HPDE6-E6E7 (cell line): ENCODE measurements at regions not wholly inside any gene's neighbourhood (a gene's known extent, or its start where the extent isn't known, plus 50 kb on each side); places are given as distances from the start of the nearest gene placed in this dataset.
"Not testable (repeated sequence)": the region's sequence is repeated elsewhere in the genome, so short reads cannot be mapped to it uniquely, and the experiment has no call there.

ENCODE experiments used
- DNase-seq: peaks from one replicate; pipeline ENCODE4 v3.0.0; 2011; ENCODE audit warnings: missing footprints; ENCODE audit errors: extremely low spot score

DNA sequence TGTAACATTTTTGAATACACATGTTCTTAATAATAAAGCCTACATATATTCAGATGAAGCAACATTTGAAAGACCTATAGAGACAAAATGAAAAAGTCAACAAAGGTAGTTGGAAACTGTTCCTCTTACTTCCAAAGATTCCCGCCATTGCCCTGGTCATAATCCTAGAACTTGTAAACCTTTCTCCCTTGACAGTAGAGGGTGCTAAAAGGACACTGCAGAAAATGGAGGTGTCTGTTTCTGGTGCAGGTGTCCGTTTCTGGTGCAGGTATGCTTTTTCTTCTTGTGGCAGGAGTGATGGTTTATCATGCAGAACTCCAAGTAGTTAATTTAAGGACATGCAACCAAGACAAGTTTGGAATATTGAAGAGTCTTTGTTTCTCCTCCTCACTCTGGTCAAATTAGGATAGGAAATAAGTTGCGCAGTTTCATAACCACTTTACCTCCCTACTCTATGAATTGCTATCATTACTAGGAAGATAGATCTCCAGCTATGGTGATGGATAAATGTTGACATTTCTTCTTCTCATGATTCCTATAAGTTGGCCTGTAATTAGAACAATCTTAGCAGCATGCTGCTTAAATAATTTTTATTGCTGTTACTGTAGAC, 56.0 kb upstream of the FAM174A start:
- DNase-seq: peak; percentile 27

DNA sequence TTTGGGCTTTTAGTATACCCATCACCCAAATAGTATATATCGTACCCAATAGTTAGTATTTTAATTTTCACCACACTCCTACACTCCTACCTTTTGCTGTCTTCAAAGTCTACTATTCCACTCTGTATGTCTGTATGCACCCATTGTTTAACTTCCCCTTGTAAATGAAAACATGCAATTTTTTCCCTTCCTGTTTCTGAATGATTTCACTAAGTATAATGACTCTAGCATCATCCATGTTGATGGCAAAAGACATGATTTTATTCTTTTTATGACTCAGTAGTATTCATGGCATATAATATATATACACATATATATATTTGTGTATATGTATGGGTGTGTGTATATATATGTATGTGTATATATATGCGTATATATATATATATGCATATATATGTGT, 63.1 kb upstream of the FAM174A start:
- no peak for DNase-seq

DNA sequence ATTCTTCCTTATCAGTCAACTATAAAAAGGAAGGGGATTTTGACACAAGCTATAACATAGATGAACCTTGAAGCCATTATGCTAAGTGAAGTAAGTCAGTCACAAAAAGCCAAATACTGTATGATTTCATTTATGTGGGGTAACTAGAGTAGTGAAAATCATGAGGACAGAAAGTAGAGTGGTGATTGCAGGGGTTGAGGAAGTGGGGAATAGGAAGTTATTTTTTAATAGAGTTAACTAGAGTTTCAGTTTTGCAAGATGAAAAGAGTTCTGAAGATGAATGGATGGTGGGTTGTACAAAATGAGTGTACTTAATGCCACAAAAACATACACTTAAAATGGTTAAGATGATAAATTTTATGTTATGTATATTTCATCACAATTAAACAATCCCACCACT, 65.4 kb upstream of the FAM174A start:
- DNase-seq: no peak

DNA sequence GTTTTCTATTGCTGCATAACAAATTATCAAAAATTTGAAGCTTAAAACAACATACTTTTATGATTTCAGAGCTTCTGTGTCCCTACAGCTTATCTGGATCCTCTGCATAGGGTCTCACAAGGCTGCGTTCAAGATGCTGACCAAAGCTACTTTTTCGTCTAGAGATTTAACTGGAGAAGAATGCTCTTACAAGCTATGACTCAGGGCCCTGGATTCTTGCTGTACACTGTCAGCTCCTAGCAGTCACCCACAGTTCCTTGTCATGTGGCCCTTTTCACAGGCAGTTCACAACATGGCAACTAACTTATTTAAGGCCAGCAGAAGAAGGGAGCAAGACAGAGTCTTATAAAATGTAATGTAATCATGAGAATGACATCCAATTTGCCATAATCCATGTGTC, 70.8 kb upstream of the FAM174A start:
- DNase-seq: peak; percentile 4

DNA sequence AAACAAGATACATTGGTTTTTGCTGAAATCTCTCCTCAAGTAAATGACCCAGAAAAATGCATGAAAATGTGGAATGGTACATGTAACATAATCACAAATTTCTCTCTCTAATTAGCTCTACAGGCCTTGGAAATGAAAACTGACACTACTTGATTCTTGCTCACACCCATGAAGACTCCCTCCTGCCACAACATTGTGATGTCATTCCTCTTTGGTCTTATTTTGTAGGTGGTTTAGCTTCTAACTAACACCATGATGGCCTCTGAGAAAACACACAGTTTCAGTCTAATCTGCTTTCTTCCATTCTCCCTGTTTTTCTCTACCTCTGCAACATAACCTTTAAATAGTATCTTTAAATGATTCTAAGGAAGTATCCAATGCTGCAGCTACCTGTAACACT, 78.6 kb upstream of the FAM174A start:
- DNase-seq: no peak

DNA sequence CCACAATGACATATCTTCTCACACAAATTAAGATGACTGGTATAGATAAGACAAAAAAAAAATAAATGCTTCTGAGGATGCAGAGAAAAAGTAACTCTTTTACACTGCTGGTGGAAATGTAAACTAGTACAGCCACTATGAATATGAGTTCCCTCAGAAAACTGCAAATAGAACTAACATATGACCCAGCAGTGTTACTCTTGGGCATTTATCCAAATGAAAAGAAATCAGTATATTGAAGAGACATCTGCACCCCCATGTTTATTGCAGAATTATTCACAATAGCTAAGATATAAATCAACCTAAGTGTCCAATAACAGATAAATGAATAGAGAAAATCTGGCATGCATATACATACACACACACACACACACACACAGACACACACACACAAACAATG, 83.0 kb upstream of the FAM174A start:
- no peak for DNase-seq

DNA sequence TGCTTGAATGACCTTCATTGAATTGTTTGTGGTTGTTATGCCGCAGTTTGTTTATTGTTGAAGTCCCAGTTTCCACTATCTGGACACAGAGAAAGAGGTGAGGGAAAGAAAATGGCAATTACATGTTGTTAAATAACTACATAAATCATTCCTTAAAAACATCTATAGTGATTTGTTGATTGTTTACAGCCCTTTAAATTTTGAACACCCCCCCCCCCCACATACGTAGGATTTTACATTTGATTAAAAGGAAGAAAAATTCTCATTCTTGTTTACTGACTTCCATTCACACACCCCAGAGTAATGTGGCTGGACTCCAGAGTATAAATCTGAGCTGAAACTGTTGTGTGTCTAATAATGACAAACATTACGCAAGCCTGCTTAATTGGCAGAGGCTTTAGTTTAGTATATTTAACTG, 87.1 kb upstream of the FAM174A start:
- DNase-seq: no peak

DNA sequence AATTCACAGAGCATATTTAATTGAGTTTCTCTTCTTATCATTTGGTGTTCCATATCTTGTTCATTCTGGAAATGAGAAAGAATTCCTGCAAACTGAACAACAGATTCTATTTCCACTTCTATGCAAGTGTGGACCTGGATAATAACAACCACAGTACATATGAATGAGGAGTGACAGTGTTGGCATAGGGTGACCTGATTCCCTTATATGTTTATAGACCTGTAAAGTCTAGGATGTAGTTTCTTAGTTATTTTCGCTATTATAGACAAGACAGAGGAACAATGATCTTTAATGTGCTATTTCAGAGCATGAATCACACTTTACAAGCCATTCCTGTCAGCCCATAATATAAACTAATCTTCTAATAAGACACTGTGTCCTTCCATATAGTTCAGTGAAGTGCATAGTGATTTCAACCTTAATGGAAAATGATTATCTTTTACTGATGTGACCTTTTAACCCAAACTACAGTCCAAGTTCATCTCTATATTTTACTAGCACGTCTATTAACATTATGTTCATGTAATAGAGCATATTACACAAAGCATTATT, 88.2 kb upstream of the FAM174A start:
- no peak for DNase-seq

DNA sequence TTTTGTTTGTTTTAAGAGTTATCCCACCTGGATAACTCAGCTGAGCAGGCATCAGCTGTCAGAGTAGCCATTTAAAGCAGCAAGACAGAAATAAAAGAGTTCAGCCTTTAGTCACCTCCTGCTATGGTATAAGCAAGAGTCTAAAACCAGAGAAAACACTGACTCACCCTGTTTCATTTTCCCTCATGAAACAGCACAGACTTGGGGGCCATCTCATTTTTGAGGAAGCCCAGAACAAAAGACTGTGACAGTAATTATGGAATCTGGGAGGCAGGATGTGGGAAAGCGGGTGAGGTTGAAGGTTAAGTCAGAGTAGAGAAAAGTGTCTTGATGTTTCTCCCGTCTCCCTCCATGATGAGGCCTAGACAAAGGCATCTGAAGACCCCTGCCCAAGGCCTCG, 90.2 kb upstream of the FAM174A start:
- DNase-seq: no peak

DNA sequence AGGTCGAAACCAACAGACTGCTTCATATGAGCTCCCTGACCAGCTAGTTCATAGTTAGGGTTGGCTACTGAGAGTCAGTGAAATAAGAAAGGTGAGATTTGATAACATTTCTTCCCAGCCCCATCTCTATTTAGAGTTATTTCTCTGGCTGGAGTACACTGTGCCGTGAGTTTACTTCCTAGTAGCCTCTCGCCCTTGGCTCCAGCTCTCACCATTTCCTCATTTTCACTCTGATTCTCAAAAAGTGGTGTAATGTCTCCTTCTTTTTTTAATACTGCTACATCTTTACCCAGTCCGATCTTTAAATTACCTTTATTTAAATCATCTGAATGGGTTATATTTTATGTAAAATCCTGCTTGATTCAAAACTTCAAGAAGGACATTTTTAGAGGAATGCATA, 100.4 kb upstream of the FAM174A start:
- no peak for DNase-seq

DNA sequence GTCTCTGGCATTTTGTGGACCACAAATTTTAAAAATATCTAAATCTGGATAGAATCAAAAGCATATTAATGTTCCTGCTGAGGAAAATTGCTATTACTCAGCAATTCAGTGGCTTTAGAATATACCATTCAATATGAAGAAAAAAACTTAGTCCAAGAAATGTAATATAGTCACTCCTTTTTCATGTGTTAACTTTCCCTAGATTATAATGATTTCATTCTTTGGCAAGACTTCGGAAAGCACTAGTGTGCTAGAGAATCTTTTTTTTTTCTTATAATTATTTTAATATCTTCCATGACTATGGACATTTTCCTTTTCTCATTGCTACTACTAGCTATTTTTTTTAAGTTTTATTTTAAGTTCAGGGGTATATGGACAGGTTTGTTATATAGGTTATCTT, 102.4 kb upstream of the FAM174A start:
- no peak for DNase-seq

DNA sequence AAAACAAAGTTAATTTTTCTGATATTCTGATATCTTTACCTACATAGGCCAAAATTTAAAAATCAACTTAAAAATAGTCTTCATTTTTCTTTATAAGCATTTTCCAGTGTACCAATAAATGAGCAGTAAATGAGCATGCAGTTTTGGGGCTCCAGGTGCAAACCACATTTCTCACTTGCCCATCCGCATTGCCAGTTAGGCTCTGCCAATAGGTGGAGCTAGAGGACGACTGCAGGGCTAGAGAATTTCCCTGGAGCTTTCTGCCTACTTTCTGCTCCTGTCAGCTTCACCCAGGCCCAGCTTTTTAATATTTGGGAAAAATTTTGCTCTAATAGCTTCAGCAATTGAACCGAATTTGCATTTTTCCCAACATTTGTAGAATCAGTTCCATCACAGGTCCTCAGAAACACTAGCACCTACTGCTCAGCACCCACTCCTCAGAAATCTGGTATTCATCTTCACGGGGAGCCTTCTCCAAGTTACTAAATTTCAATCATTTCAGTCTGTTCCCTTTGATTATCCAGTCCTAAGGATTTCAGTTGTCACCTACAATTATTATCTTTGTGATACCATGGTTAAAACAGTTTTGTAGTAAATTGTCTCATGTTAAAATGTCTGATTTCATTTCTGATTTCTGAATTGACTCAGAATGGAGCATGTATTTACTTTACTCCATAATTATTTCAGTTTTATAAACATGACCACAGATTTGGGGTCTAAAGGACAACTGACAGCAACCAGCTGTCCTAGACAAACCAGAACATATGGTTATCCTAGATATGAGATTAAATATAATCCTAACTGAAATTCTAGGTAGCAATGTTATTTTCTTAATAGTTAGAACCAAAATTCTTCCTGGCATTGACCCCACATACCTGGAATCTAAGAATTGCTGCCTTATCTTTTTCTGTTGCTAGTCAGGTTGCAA, 104.6 kb upstream of the FAM174A start:
- peak; percentile 19 for DNase-seq

DNA sequence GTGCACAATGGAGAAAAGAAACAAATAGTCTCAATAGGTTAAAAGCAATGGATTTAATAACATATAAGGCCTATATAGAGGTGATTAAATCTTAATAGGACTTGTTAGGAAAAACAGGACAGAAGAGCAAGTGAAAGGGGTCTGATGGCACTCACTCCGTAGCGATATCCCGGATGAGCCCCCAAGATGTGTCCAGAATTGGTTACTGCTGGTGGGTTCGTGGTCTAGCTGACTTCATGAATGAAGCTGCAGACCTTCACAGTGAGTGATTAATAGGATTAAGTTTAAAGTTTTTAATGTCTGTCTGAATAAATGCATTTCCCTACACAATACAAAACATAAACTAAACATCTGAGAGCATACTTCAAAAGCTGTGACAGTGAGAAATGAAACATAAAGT, 110.4 kb upstream of the FAM174A start:
- no peak for DNase-seq

DNA sequence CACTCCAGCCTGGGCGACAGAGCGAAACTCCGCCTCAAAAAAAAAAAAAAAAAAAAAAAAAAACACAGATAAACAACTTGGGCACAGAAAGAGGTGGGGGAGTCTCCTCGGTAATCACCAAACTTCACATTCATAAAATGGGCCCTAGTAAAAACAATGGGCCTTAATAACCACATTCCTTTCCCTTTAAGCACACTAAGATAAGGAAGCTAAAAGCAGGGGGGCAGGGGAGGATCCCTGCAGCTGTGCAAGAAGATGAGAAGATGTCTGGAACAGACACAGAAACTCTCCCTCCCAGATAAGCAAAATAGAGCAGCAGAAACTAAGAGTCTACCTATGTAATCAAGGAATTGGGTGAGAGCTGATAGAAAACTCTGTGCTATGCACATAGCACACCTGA, 111.2 kb upstream of the FAM174A start:
- no peak for DNase-seq

DNA sequence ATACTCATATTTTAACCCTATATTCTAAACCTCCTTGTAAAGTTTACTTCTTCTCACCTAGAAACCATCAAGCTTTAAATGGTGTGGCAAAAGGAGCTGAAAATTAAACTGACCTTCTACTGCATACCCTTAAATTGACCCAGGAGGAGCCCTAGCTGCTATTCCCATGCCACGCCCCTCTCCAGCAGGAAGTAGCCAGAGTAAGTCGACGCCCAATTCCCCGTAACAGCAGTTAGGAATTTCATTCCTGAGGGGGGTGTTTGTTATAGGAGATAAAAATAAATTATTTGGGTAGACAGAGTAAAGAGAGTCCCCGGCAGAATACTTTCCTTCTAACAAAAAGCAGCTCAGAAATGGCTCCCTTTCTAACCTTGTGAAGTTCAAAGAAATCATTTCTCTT, 111.8 kb upstream of the FAM174A start:
- DNase-seq: no peak

DNA sequence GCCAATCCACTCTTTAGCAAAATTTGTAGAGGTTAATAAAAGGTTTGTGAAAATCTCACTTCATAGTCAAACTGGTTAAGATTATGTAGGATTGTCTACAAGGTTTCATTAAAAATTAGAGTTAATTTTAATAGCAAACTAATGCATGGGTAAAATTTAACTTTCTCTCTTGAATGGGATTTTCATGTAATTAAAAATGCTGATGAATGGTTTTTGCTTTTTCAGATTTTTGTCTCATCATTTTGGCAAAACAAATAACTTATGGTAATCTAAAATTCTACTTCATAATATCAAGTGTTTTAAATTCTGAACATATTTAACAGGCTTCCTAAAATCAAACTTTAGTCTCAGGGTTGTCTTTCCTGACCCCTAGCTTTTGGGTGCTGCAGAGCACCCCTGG, 113.8 kb upstream of the FAM174A start:
- no peak for DNase-seq

DNA sequence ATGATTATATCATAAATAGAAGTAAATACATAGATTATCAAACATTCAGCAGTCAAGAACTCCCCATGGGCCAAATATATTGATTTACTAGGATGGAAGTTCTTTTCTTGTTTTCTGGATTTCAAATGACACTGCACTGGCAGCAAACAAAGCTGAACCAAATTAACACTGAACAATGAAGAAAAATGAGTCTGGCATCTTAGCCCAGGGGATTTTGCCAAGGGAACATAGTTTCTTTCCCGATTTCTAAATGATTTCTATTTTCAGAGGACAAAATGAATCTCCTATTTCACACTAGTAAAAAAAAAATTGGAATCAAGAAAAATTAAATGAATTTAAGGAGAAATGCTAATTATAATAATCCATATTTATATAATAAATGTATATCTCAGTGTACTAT, 116.9 kb upstream of the FAM174A start:
- no peak for DNase-seq

DNA sequence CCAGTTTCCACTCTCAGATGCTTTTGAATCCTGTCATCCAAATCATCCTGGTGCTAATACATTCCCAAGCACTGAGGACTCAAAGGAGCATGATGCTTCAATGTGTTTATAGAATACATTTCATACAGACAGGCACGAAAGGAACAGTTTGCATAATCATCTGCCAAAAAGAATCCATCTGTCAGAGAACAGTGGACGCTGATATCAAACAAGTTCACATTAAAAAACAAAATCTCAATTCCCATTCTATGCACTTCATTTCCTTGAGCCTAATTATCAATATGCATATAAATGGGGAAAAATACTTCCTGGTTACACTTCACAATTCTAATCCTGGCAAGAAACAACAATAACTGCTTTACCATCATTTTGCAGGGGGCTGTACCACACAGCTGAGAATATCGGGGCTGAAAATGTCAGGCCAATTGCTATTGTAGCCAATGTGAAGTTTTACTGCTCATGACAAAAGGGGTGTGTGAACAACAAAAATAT, 125.5 kb upstream of the FAM174A start:
- no peak for DNase-seq

DNA sequence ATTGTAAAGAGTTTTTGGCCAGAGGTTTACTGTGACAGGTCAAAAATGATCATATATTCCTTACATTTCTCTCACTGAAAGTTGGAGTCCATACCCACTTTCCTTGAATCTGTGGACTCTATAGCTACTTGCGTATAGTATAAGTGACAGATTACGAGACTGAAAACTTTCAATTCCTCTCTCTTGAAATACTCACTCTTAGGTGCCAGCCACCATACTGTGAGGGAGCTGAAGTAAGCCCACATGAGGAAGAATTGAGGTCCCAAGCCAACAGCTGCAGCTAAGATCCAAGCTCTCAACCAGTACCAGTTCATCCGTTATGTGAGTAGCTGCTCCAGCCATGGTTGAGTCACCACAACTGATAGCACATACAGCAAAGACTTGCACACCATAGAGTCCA, 128.1 kb upstream of the FAM174A start:
- no peak for DNase-seq

DNA sequence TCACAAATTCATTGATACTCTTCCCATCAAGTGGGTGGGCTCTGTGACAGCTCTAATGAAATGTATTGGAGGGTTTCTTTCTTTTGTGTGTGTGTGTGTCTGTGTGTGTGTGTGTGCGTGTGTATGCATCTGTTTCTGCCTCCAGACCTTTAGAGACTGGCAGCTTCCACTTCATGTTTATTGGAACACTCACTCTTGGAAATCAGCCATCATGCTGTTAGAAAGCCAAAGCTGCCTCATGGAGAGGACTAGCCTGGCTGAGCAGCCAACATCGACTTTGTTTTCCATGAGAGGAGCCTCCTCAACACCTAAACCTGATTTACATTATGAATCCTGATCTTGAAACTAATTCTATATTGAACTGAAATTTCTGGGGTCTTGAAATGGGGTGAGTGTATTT, 128.5 kb upstream of the FAM174A start:
- no peak for DNase-seq

DNA sequence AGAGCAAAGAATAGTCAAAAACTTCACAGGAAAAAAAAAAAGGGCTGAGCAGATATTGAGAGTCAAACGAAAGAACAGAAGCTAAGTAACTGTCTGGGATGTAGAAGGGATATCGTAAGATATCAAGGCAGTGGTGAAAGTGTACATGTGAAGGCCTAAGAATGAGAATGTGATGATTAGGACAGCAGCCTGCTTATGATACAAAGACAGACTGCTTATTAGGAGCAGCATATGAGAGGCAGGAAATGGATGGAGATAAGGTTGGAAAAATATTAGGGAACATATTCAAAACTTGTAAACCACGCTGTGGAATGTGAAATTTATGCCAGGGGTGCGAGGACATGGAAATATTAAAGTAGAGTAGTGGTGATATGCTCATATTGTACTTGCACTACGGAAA, 133.1 kb upstream of the FAM174A start:
- no peak for DNase-seq

DNA sequence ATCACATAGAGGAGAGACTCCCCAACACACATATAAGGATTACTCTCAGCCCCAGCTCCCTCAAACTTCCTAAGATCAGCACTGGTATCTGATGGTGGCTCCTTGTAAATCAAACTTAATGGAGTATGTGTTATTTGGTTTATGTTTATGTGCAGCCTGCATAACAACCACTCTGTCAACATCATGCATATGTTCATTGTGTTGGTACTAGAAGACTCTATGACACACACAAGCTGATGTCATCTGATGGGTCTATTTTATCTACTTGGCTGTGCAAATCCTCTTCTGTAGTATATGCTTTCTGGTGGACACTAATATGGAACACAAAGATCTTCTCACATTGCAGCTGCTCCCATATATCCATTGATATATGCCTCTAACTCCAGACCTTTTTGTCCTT, 134.0 kb upstream of the FAM174A start:
- DNase-seq: no peak

DNA sequence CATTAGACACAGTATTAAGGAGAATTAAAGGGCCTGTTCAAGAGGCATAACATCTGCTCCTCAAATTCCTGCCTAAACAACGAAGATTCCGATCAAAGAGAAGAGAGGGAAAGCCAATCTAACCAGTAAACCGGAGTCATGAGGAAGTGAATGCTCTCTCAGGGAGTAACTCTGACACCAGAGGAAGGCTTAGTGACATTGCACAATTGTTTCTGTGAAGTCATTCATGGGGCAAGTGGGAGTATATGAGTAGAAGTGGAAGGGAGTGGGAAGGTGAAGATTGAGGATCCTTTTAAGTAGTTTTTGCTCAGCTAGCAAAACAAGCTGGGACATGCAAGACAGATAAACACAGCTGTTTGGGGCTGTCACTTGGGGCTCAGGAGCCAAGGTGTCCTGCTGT, 136.4 kb upstream of the FAM174A start:
- not testable (repeated sequence) for DNase-seq
